H1 (cell line): ENCODE measurements at regions not wholly inside any gene's neighbourhood (a gene's known extent, or its start where the extent isn't known, plus 50 kb on each side); places are given as distances from the start of the nearest gene placed in this dataset.

Experiments used
- CTCF ChIA-PET: fragments of 300-600 bp; sonication (Branson Sonifier 250); formaldehyde crosslinking; loops from one replicate; lab custom pipeline; 2021; ENCODE audit not compliant: partially characterized antibody; lab: Charles Lee
- POLR2A ChIA-PET: fragments of 300-600 bp; sonication (Branson Sonifier 250); formaldehyde crosslinking; loops from one replicate; lab custom pipeline; 2021; ENCODE audit warnings: inconsistent platforms; ENCODE audit not compliant: partially characterized antibody; lab: Charles Lee
- DNase-seq, 2 experiments: peaks; one replicate each; pipeline versions ENCODE4 v3.0.0 to v3.0.0-alpha.2; 2010 to 2022; ENCODE audit warnings: low spot score in 2 of 2, low read depth in 1 of 2, mixed read lengths in 1 of 2
- FAIRE-seq: peaks from 2 replicates; lab custom pipeline; 2011; peaks lifted over from hg19 to GRCh38; lab: Jason Lieb, UNC
- H2AFZ ChIP-seq: 2 replicates; pipeline ENCODE4 v1.8.1; 2012; ENCODE audit warnings: low read length, inconsistent platforms
- H2AK5ac ChIP-seq: 2 replicates; pipeline ENCODE4 v1.6.1; 2013; ENCODE audit warnings: low read depth, low read length
- H2BK120ac ChIP-seq: replicated peaks from 2 replicates; pipeline ENCODE3; 2013; ENCODE audit warnings: low read depth, low read length, inconsistent platforms
- H2BK12ac ChIP-seq: 2 replicates; pipeline ENCODE4 v1.6.1; 2013; ENCODE audit warnings: low read depth, low read length
- H2BK15ac ChIP-seq: 2 replicates; pipeline ENCODE4 v1.6.1; 2013; ENCODE audit warnings: low read length
- H2BK20ac ChIP-seq: 2 replicates; pipeline ENCODE4 v1.6.1; 2013; ENCODE audit warnings: low read length
- H2BK5ac ChIP-seq: 2 replicates; pipeline ENCODE4 v1.6.1; 2013; ENCODE audit warnings: low read depth, low read length
- H3K14ac ChIP-seq: 2 replicates; pipeline ENCODE4 v1.6.1; 2013; ENCODE audit warnings: inconsistent platforms; ENCODE audit not compliant: insufficient read length
- H3K18ac ChIP-seq: 2 replicates; pipeline ENCODE4 v1.6.1; 2013; ENCODE audit warnings: low read length; ENCODE audit errors: extremely low read depth
- H3K23ac ChIP-seq: 2 replicates; pipeline ENCODE4 v1.6.1; 2013; ENCODE audit warnings: inconsistent platforms; ENCODE audit not compliant: insufficient read length
- H3K23me2 ChIP-seq: 2 replicates; pipeline ENCODE4 v1.6.1; 2013; ENCODE audit warnings: low read depth, low read length
- H3K27ac ChIP-seq: 2 replicates; pipeline ENCODE4 v1.6.1; 2011; ENCODE audit warnings: low read depth, low read length, inconsistent platforms
- H3K27me3 ChIP-seq, 4 experiments: replicated peaks in 1 of 4; 1 replicate in 1 of 4; 2 replicates in 3 of 4; pipeline versions ENCODE4 v1.6.1 to v1.8.1; 2011 to 2013; ENCODE audit warnings: low read length in 3 of 4, mild to moderate bottlenecking in 3 of 4, inconsistent platforms in 2 of 4, mixed read lengths in 2 of 4, moderate library complexity in 1 of 4; ENCODE audit not compliant: control insufficient read depth in 3 of 4, insufficient read depth in 3 of 4; ENCODE audit errors: extremely low read depth in 1 of 4
- H3K36me3 ChIP-seq, 4 experiments: 2 replicates each; pipeline versions ENCODE4 v1.6.1 to v1.8.1; 2011 to 2013; ENCODE audit warnings: mild to moderate bottlenecking in 4 of 4, low read length in 3 of 4, moderate library complexity in 2 of 4, control low read depth in 1 of 4, inconsistent platforms in 1 of 4; ENCODE audit not compliant: insufficient read depth in 4 of 4, control insufficient read depth in 2 of 4
- H3K4ac ChIP-seq: replicated peaks from 2 replicates; pipeline ENCODE3; 2013; ENCODE audit warnings: low read length, low read depth, mixed read lengths, inconsistent platforms; ENCODE audit not compliant: insufficient read length
- H3K4me1 ChIP-seq, 4 experiments: replicated peaks in 1 of 4; 1 replicate in 1 of 4; 2 replicates in 3 of 4; pipeline versions ENCODE4 v1.6.1 to v1.8.1; 2011 to 2013; ENCODE audit warnings: low read length in 3 of 4, inconsistent platforms in 2 of 4, mixed read lengths in 1 of 4; ENCODE audit not compliant: insufficient read depth in 4 of 4, control insufficient read depth in 3 of 4
- H3K4me2 ChIP-seq, 2 experiments: 2 replicates each; pipeline versions ENCODE4 v1.6.1 to v1.8.1; 2011 to 2013; ENCODE audit warnings: low read depth in 2 of 2, low read length in 2 of 2, control low read depth in 1 of 2, inconsistent platforms in 1 of 2, mild to moderate bottlenecking in 1 of 2; ENCODE audit not compliant: insufficient read depth in 1 of 2
- H3K4me3 ChIP-seq, 4 experiments: fragments of 200-600, 300-600 bp in 1 of 4; sonication (generic), shearing (Covaris generic), sonication (Bioruptor Twin) in 1 of 4; 2 replicates each; pipeline versions ENCODE4 v1.5.1 to v1.8.1; 2011 to 2016; ENCODE audit warnings: low read length in 4 of 4, low read depth in 3 of 4, control low read depth in 2 of 4, inconsistent platforms in 2 of 4, mild to moderate bottlenecking in 2 of 4, mixed read lengths in 1 of 4, moderate library complexity in 1 of 4; ENCODE audit not compliant: insufficient read depth in 2 of 4; ENCODE audit errors: extremely low read depth in 1 of 4
- H3K56ac ChIP-seq: replicated peaks from 2 replicates; pipeline ENCODE3; 2013; ENCODE audit warnings: low read depth, mild to moderate bottlenecking, mixed read lengths, low read length, inconsistent platforms; ENCODE audit not compliant: insufficient read length
- H3K79me1 ChIP-seq: 2 replicates; pipeline ENCODE4 v1.6.1; 2013; ENCODE audit warnings: low read depth, low read length, control low read depth
- H3K79me2 ChIP-seq, 2 experiments: 2 replicates each; pipeline versions ENCODE4 v1.6.1 to v1.8.1; 2012 to 2013; ENCODE audit warnings: low read length in 2 of 2, mild to moderate bottlenecking in 2 of 2, inconsistent platforms in 1 of 2; ENCODE audit not compliant: insufficient read depth in 2 of 2, control insufficient read depth in 1 of 2
- H3K9ac ChIP-seq, 4 experiments: replicated peaks in 1 of 4; 1 replicate in 1 of 4; 2 replicates in 3 of 4; pipeline versions ENCODE4 v1.6.1 to v1.8.1; 2011 to 2013; ENCODE audit warnings: low read depth in 3 of 4, low read length in 3 of 4, control low read depth in 2 of 4, mild to moderate bottlenecking in 2 of 4, moderate library complexity in 2 of 4, inconsistent platforms in 1 of 4; ENCODE audit errors: extremely low read depth in 1 of 4
- H3K9me3 ChIP-seq, 2 experiments: 2 replicates each; pipeline versions ENCODE4 v1.6.1 to v1.8.1; 2012 to 2013; ENCODE audit warnings: mild to moderate bottlenecking in 2 of 2, moderate library complexity in 2 of 2, control low read depth in 1 of 2, inconsistent platforms in 1 of 2, low read depth in 1 of 2, low read length in 1 of 2, mixed read lengths in 1 of 2; ENCODE audit not compliant: insufficient read depth in 2 of 2
- H4K20me1 ChIP-seq, 2 experiments: replicated peaks in 1 of 2; 2 replicates each; pipeline versions ENCODE3 to v1.8.1; 2011 to 2013; ENCODE audit warnings: inconsistent platforms in 2 of 2, low read length in 2 of 2, mild to moderate bottlenecking in 1 of 2; ENCODE audit not compliant: insufficient read depth in 2 of 2, control insufficient read depth in 1 of 2
- H4K5ac ChIP-seq: 2 replicates; pipeline ENCODE4 v1.6.1; 2013; ENCODE audit warnings: low read length, low read depth, mixed read lengths, inconsistent platforms; ENCODE audit not compliant: insufficient read length
- H4K8ac ChIP-seq: 2 replicates; pipeline ENCODE4 v1.8.0; 2013; ENCODE audit warnings: mild to moderate bottlenecking, moderate library complexity, low read length, inconsistent platforms; ENCODE audit not compliant: insufficient read depth; ENCODE audit errors: extremely low read depth
- H4K91ac ChIP-seq: replicated peaks from 2 replicates; pipeline ENCODE3; 2013; ENCODE audit warnings: low read length, mixed read lengths, inconsistent platforms; ENCODE audit not compliant: insufficient read length
- CBX5 ChIP-seq: fragments of 300-800, 300-1000 bp; sonication (generic); IDR thresholded peaks from 2 replicates; pipeline ENCODE4 v1.7.1; 2016; ENCODE audit warnings: antibody characterized with exemption, low read length, low read depth
- EZH2 ChIP-seq: fragments of 200-600 bp; sonication (generic); IDR thresholded peaks from 2 replicates; pipeline ENCODE4 v1.7.1; 2012; ENCODE audit warnings: low read depth, mild to moderate bottlenecking, moderate library complexity, low read length, inconsistent platforms; ENCODE audit not compliant: severe bottlenecking
- HDAC2 ChIP-seq, 2 experiments: fragments of 300-600 bp in 1 of 2; sonication (generic) in 1 of 2; IDR thresholded peaks; 2 replicates each; pipeline ENCODE4 v1.6.1; 2011 to 2012; ENCODE audit warnings: low read depth in 2 of 2, low read length in 2 of 2, mild to moderate bottlenecking in 2 of 2, moderate library complexity in 2 of 2, borderline replicate concordance in 1 of 2, inconsistent platforms in 1 of 2
- HDAC6 ChIP-seq: IDR thresholded peaks from one replicate; pipeline ENCODE4 v1.7.1; 2012; ENCODE audit warnings: low read depth, mild to moderate bottlenecking, inconsistent platforms, low read length, moderate library complexity
- MAFK ChIP-seq: IDR thresholded peaks from 2 replicates; pipeline ENCODE4 v1.6.1; 2012; ENCODE audit warnings: low read depth, mild to moderate bottlenecking, improper control_type of control experiment, low read length
- POLR2A ChIP-seq, 2 experiments: IDR thresholded peaks; 1 replicate in 1 of 2; 2 replicates in 1 of 2; pipeline ENCODE4 v1.6.1; 2011; ENCODE audit warnings: low read depth in 2 of 2, low read length in 2 of 2, mild to moderate bottlenecking in 2 of 2; ENCODE audit errors: control extremely low read depth in 1 of 2
- SIRT6 ChIP-seq: IDR thresholded peaks from one replicate; pipeline ENCODE4 v1.7.1; 2012; ENCODE audit warnings: low read length, inconsistent platforms
- TEAD4 ChIP-seq: IDR thresholded peaks from 2 replicates; pipeline ENCODE4 v1.6.1; 2012; ENCODE audit warnings: low read depth, low read length, inconsistent platforms, mixed read lengths
- USF2 ChIP-seq: IDR thresholded peaks from 2 replicates; pipeline ENCODE4 v1.6.1; 2011; ENCODE audit warnings: low read length, improper control_type of control experiment
- WGBS, 2 experiments: shearing (Covaris generic) in 1 of 2; methylation state at CpG; one replicate each; pipeline versions ENCODE4 v1.1.6 to v1.1.7; 2013 to 2015; ENCODE audit warnings: low lambda C conversion rate in 2 of 2, mixed read lengths in 2 of 2, inconsistent platforms in 1 of 2, low coverage in 1 of 2, missing lambda C conversion rate in 1 of 2; ENCODE audit not compliant: insufficient replicate concordance in 2 of 2, insufficient coverage in 1 of 2, insufficient read length in 1 of 2; ENCODE audit errors: extremely low coverage in 1 of 2, missing lambda C conversion rate in 1 of 2; 5-methylcytosine and 5-hydroxymethylcytosine counted together

- H3K4me2 ChIP-seq: no peak overlapping the region
- no peak overlapping the region for H3K27ac ChIP-seq
- no peak for TF ChIP-seq SIRT6
- no peak for TF ChIP-seq EZH2
- TF ChIP-seq HDAC6: no peak
- no peak for TF ChIP-seq USF2
- no peak for TF ChIP-seq CBX5
- TF ChIP-seq POLR2A (IDR thresholded peaks at IDR 0.05; ENCODE audit: control extremely low read depth in 1 of 2, low read depth in 2 of 2, low read length in 2 of 2): no peak
- no peak for TF ChIP-seq MAFK
- TF ChIP-seq HDAC2 (IDR thresholded peaks at IDR 0.05; ENCODE audit: borderline replicate concordance in 1 of 2, low read depth in 2 of 2, low read length in 2 of 2): no peak
- no peak for TF ChIP-seq TEAD4
- TF ChIP-seq, all 59 proteins: peak for 0
- ChIA-PET POLR2A (no interaction called here), CTCF (interaction anchor here (0.6 kb wide), 1 partner anchor 37 kb away, joined by 3 read pairs; no protein-coding TSS in a partner anchor)
- Histone ChIP-seq H3K27me3 (no peaks in the 10 kb centered on the region), H2BK12ac (no peak overlapping the region), H4K91ac (no peak overlapping the region), H3K9me3 (no peaks in the 10 kb centered on the region), H3K56ac (no peak overlapping the region), H2BK5ac (no peak overlapping the region), H3K36me3 (no peaks in the 10 kb centered on the region), H4K5ac (no peak overlapping the region), H3K9ac (no peak overlapping the region), H2BK15ac (no peak overlapping the region), H4K8ac (no peak overlapping the region), H3K4ac (no peak overlapping the region), H3K4me1 (no peaks in the 10 kb centered on the region), H3K23ac (no peak overlapping the region), H3K79me1 (no peaks in the 10 kb centered on the region), H4K20me1 (no peaks in the 10 kb centered on the region), H3K79me2 (no peaks in the 10 kb centered on the region), H2AK5ac (no peak overlapping the region), H2BK20ac (no peak overlapping the region), H3K4me3 (no peak overlapping the region), H2AFZ (no peak overlapping the region), H3K18ac (no peak overlapping the region), H3K23me2 (no peaks in the 10 kb centered on the region), H2BK120ac (no peak overlapping the region), H3K14ac (no peak overlapping the region)
- FAIRE-seq (no peak), DNase-seq (no peak)
- WGBS, 2 experiments: 100% methylated on average over 1 of the region's 1 CpG; no CpG with 5 or more reads in 1 of the 2 experiments
These were observed 483.2 kb downstream of the TLR4 start for GRCh38 chr9:118187408-118187807.
